ENCODE measurements at regions not wholly inside any gene's neighbourhood (a gene's known extent, or its start where the extent isn't known, plus 50 kb on each side); places are given as distances from the start of the nearest gene placed in this dataset.

DNA sequence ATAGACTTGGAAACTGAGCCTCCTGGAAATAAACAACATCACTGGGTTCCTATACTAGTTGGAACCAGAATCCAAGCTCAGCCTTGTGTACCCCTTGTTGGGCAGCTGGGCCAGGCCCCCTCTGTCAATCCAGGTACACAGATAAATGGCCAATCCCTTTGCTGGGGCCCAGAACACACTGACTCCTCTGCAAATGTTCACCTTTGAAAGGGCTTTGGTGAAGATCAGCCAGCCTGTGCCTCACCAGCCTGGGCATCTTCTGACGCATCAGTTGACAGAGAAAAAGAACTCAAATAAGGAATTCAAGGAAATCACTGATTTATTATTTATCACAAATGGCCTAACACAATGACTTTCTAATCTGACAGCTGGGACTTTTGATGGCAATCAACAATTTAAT is 1090.2 kb downstream of the BCL11B start:
- TF ChIP-seq, protein P1, sequence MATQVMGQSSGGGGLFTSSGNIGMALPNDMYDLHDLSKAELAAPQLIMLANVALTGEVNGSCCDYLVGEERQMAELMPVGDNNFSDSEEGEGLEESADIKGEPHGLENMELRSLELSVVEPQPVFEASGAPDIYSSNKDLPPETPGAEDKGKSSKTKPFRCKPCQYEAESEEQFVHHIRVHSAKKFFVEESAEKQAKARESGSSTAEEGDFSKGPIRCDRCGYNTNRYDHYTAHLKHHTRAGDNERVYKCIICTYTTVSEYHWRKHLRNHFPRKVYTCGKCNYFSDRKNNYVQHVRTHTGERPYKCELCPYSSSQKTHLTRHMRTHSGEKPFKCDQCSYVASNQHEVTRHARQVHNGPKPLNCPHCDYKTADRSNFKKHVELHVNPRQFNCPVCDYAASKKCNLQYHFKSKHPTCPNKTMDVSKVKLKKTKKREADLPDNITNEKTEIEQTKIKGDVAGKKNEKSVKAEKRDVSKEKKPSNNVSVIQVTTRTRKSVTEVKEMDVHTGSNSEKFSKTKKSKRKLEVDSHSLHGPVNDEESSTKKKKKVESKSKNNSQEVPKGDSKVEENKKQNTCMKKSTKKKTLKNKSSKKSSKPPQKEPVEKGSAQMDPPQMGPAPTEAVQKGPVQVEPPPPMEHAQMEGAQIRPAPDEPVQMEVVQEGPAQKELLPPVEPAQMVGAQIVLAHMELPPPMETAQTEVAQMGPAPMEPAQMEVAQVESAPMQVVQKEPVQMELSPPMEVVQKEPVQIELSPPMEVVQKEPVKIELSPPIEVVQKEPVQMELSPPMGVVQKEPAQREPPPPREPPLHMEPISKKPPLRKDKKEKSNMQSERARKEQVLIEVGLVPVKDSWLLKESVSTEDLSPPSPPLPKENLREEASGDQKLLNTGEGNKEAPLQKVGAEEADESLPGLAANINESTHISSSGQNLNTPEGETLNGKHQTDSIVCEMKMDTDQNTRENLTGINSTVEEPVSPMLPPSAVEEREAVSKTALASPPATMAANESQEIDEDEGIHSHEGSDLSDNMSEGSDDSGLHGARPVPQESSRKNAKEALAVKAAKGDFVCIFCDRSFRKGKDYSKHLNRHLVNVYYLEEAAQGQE (IDR thresholded peaks at IDR 0.05; ENCODE audit: borderline replicate concordance): no peak
- TF ChIP-seq EP300 (conservative IDR thresholded peaks at IDR 0.05; ENCODE audit: poor library complexity, severe bottlenecking) (no peak), RAD21 (conservative IDR thresholded peaks at IDR 0.05) (no peak), POLR2AphosphoS5 (IDR thresholded peaks at IDR 0.05) (no peak), TAF1 (IDR thresholded peaks at IDR 0.05; ENCODE audit: low read depth) (no peak), MXI1 (conservative IDR thresholded peaks at IDR 0.05; ENCODE audit: poor library complexity, severe bottlenecking) (no peak), EZH2 (IDR thresholded peaks at IDR 0.05; ENCODE audit: borderline replicate concordance, insufficient read depth, low read length, poor library complexity, severe bottlenecking) (no peak)
- H3K9ac ChIP-seq (ENCODE audit: low read length): no peak overlapping the region
- no peak overlapping the region for H3K4me2 ChIP-seq (ENCODE audit: low read length)
- no peaks in the 10 kb centered on the region for H4K20me1 ChIP-seq (ENCODE audit: insufficient read depth)
- H3K79me2 ChIP-seq (replicated peaks; ENCODE audit: insufficient read depth, low read length): no peaks in the 10 kb centered on the region
- no peaks in the 10 kb centered on the region for H3K9me3 ChIP-seq (ENCODE audit: low read length)
- no peaks in the 10 kb centered on the region for H3K9me2 ChIP-seq (ENCODE audit: insufficient read depth, low read length)
- no peak overlapping the region for H3K27ac ChIP-seq (ENCODE audit: low read length)
- no peaks in the 10 kb centered on the region for H3K27me3 ChIP-seq (ENCODE audit: insufficient read depth, low read depth, low read length)
- no peaks in the 10 kb centered on the region for H3F3A ChIP-seq (ENCODE audit: insufficient read depth, low read length, poor library complexity, severe bottlenecking)
- no peak overlapping the region for H3K4me3 ChIP-seq (ENCODE audit: low read length)
- no peaks in the 10 kb centered on the region for H3K36me3 ChIP-seq (ENCODE audit: insufficient read depth, low read length)
- H2AFZ ChIP-seq (ENCODE audit: low read depth, low read length): no peak overlapping the region

DNA sequence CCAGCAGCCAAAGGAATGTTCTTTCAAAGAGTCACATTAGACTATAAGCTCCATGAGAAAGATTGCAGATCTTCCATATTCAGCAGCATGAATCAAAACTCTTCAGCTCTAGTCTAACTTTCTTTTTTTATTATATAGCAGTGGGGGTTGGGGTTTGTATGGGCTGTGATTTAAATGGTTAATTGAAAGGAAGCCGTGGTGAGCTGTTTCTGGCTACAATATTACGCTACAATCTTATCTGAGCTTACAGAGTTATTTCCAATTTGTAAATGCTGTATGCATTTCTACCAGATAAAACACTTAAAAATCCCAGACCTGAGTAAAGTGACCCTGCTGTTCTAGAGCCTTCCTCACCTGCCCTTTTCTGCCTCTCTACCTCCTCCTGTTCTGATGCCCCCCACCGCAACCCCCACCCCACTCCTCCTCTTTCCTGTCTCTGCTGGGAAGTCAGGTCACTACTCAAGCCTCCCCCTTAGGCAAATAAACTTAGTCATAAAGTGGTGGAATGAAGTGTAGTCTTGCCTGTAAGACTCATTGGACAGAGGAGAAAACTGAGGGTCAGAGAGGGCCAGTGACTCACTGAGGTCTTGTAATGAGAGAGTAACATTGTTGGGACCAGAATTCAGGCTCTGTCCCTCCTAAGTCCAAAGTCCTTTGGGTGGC is 1089.5 kb downstream of the BCL11B start:
- Histone ChIP-seq H2AFZ (ENCODE audit: low read depth, low read length) (no peak overlapping the region), H3K9ac (ENCODE audit: low read length) (no peak overlapping the region)
- no peak for TF ChIP-seq MXI1 (conservative IDR thresholded peaks at IDR 0.05; ENCODE audit: poor library complexity, severe bottlenecking)

DNA sequence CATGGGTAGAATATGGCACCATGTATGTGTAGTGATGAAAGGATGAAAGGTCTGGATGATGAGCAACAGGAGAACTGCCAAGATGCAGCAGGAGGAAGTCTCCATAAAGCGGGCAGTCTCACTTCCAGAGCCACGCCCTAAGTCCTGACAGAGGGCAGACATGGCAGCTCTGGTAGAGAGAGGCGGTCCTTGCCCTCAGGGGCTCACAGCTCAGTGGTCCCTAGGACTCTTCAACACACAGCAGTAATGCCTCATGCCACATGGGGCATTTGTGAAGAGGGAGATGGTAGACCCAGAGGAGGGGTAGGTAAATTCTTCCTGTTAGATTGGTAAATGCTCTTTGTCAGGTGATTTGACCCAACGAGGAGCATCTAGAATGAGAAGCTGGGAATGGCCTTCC is 1088.4 kb downstream of the BCL11B start:
- Histone ChIP-seq H2AFZ (ENCODE audit: low read depth, low read length) (no peak overlapping the region), H3K79me2 (replicated peaks; ENCODE audit: insufficient read depth, low read length) (no peaks in the 10 kb centered on the region), H3K27ac (ENCODE audit: low read length) (no peak overlapping the region), H4K20me1 (ENCODE audit: insufficient read depth) (no peaks in the 10 kb centered on the region), H3K36me3 (ENCODE audit: insufficient read depth, low read length) (no peaks in the 10 kb centered on the region), H3K9me2 (ENCODE audit: insufficient read depth, low read length) (no peaks in the 10 kb centered on the region), H3K9me3 (ENCODE audit: low read length) (no peaks in the 10 kb centered on the region), H3F3A (ENCODE audit: insufficient read depth, low read length, poor library complexity, severe bottlenecking) (no peaks in the 10 kb centered on the region), H3K9ac (ENCODE audit: low read length) (no peak overlapping the region), H3K4me2 (ENCODE audit: low read length) (no peak overlapping the region), H3K4me3 (ENCODE audit: low read length) (no peak overlapping the region), H3K27me3 (ENCODE audit: insufficient read depth, low read depth, low read length) (no peaks in the 10 kb centered on the region)
- TF ChIP-seq POLR2AphosphoS5 (IDR thresholded peaks at IDR 0.05): no peak
- TF ChIP-seq MXI1 (conservative IDR thresholded peaks at IDR 0.05; ENCODE audit: poor library complexity, severe bottlenecking): no peak
- no peak for TF ChIP-seq TAF1 (IDR thresholded peaks at IDR 0.05; ENCODE audit: low read depth)
- TF ChIP-seq EZH2 (IDR thresholded peaks at IDR 0.05; ENCODE audit: borderline replicate concordance, insufficient read depth, low read length, poor library complexity, severe bottlenecking): no peak
- no peak for TF ChIP-seq RAD21 (conservative IDR thresholded peaks at IDR 0.05)
- TF ChIP-seq, protein P2, sequence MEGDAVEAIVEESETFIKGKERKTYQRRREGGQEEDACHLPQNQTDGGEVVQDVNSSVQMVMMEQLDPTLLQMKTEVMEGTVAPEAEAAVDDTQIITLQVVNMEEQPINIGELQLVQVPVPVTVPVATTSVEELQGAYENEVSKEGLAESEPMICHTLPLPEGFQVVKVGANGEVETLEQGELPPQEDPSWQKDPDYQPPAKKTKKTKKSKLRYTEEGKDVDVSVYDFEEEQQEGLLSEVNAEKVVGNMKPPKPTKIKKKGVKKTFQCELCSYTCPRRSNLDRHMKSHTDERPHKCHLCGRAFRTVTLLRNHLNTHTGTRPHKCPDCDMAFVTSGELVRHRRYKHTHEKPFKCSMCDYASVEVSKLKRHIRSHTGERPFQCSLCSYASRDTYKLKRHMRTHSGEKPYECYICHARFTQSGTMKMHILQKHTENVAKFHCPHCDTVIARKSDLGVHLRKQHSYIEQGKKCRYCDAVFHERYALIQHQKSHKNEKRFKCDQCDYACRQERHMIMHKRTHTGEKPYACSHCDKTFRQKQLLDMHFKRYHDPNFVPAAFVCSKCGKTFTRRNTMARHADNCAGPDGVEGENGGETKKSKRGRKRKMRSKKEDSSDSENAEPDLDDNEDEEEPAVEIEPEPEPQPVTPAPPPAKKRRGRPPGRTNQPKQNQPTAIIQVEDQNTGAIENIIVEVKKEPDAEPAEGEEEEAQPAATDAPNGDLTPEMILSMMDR (IDR thresholded peaks at IDR 0.05; ENCODE audit: poor library complexity, severe bottlenecking): no peak
- TF ChIP-seq SMC3 (conservative IDR thresholded peaks at IDR 0.05; ENCODE audit: poor library complexity): no peak
- no peak for TF ChIP-seq EP300 (conservative IDR thresholded peaks at IDR 0.05; ENCODE audit: poor library complexity, severe bottlenecking)
- TF ChIP-seq, protein P1 (IDR thresholded peaks at IDR 0.05; ENCODE audit: borderline replicate concordance): no peak

More for the DNA sequence above, 1089.5 kb downstream of the BCL11B start:
- Histone ChIP-seq H3K4me2 (ENCODE audit: low read length) (no peak overlapping the region), H3K4me3 (ENCODE audit: low read length) (no peak overlapping the region), H3F3A (ENCODE audit: insufficient read depth, low read length, poor library complexity, severe bottlenecking) (no peaks in the 10 kb centered on the region), H3K27me3 (ENCODE audit: insufficient read depth, low read depth, low read length) (no peaks in the 10 kb centered on the region), H4K20me1 (ENCODE audit: insufficient read depth) (no peaks in the 10 kb centered on the region), H3K9me3 (ENCODE audit: low read length) (no peaks in the 10 kb centered on the region), H3K27ac (ENCODE audit: low read length) (no peak overlapping the region), H3K9me2 (ENCODE audit: insufficient read depth, low read length) (no peaks in the 10 kb centered on the region), H3K79me2 (replicated peaks; ENCODE audit: insufficient read depth, low read length) (no peaks in the 10 kb centered on the region), H3K36me3 (ENCODE audit: insufficient read depth, low read length) (no peaks in the 10 kb centered on the region)

Measured in neural cell (in vitro differentiated cells).